ENCODE measurements at regions not wholly inside any gene's neighbourhood (a gene's known extent, or its start where the extent isn't known, plus 50 kb on each side); places are given as distances from the start of the nearest gene placed in this dataset.

DNA sequence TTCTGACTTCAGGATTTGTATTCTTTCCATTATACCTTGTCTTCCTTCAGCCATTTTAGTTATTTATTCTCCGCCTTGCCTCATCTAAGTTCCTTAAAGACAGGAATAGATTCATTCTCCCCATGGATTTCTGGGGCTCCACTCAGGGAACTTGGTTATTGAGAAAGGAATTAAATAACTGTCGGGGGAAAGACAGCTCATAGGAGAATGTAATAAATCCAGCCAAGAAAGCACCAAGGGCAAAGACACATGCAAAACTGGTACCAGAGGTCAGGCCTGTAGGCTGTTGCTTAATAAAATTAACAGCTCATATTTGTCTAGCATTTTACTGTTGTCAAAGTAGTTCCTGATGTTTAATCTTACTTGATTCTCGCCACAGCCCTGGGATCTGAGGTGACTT lies 357.2 kb downstream of the TMEM38B start:
- WGBS, 2 experiments (ENCODE audit: extremely low coverage in 1 of 2, insufficient coverage in 1 of 2, insufficient read length in 1 of 2, insufficient replicate concordance in 2 of 2, low coverage in 1 of 2, low lambda C conversion rate in 2 of 2, missing lambda C conversion rate in 1 of 2) = 100% methylated on average over 3 of the region's 3 CpGs; no CpG with 5 or more reads in 1 of the 2 experiments
- CTCF ChIA-PET (ENCODE audit: partially characterized antibody) = interaction anchor here (1.0 to 1.6 kb wide), 5 partner anchors 10 to 36 kb away, joined by 3 to 4 read pairs (median 3); no protein-coding TSS in a partner anchor
- TF ChIP-seq SRF (IDR thresholded peaks at IDR 0.05; ENCODE audit: low read depth, low read length) (no peak), CREB1 (IDR thresholded peaks at IDR 0.05) (no peak), GTF2F1 (IDR thresholded peaks at IDR 0.05; ENCODE audit: borderline replicate concordance, low read depth, low read length) (no peak), CBX8 (IDR thresholded peaks at IDR 0.05; ENCODE audit: borderline replicate concordance, low read depth, low read length) (no peak), SP1 (IDR thresholded peaks at IDR 0.05; ENCODE audit: low read depth, low read length) (no peak), EZH2 (IDR thresholded peaks at IDR 0.05; ENCODE audit: low read depth, low read length, severe bottlenecking) (no peak)

More for the DNA sequence above, 357.2 kb downstream of the TMEM38B start:
- H3K4me2 ChIP-seq (ENCODE audit: insufficient read depth in 1 of 2, low read depth in 2 of 2, low read length in 2 of 2) = no peak overlapping the region
- H2BK12ac ChIP-seq (ENCODE audit: low read depth, low read length) = no peak overlapping the region
- H3K79me1 ChIP-seq (ENCODE audit: low read depth, low read length) = no peaks in the 10 kb centered on the region
- no peaks in the 10 kb centered on the region for H3K27me3 ChIP-seq (replicated peaks in 1 of 4; ENCODE audit: control insufficient read depth in 3 of 4, extremely low read depth in 1 of 4, insufficient read depth in 3 of 4, low read length in 3 of 4)
- no peak overlapping the region for H3K18ac ChIP-seq (ENCODE audit: extremely low read depth, low read length)
- POLR2A ChIA-PET (ENCODE audit: partially characterized antibody) = interaction anchor here (0.7 kb wide), 1 partner anchor 23 kb away, joined by 3 read pairs; no protein-coding TSS in a partner anchor
- H3K14ac ChIP-seq (ENCODE audit: insufficient read length) = no peak overlapping the region
- no peak overlapping the region for H3K9ac ChIP-seq (replicated peaks in 1 of 4; ENCODE audit: extremely low read depth in 1 of 4, low read depth in 3 of 4, low read length in 3 of 4)
- no peak overlapping the region for H4K5ac ChIP-seq (ENCODE audit: insufficient read length, low read depth, low read length)
- no peak overlapping the region for H3K56ac ChIP-seq (replicated peaks; ENCODE audit: insufficient read length, low read depth, low read length)
- no peak overlapping the region for H4K91ac ChIP-seq (replicated peaks; ENCODE audit: insufficient read length, low read length)
- H3K27ac ChIP-seq (ENCODE audit: low read depth, low read length) = no peak overlapping the region
- no peaks in the 10 kb centered on the region for H4K20me1 ChIP-seq (replicated peaks in 1 of 2; ENCODE audit: control insufficient read depth in 1 of 2, insufficient read depth in 2 of 2, low read length in 2 of 2)
- H3K4me3 ChIP-seq (ENCODE audit: extremely low read depth in 1 of 4, insufficient read depth in 2 of 4, low read depth in 3 of 4, low read length in 4 of 4) = no peak overlapping the region
- no peak overlapping the region for H2BK120ac ChIP-seq (replicated peaks; ENCODE audit: low read depth, low read length)
- no peak for FAIRE-seq
- no peak overlapping the region for H2BK15ac ChIP-seq (ENCODE audit: low read length)
- H2AK5ac ChIP-seq (ENCODE audit: low read depth, low read length) = no peak overlapping the region
- H3K4ac ChIP-seq (replicated peaks; ENCODE audit: insufficient read length, low read depth, low read length) = no peak overlapping the region
- 0 out of 4 replicates have a peak, but pooled peaks cover 0 to 4% of the 10 kb centered on the region in 2 experiments for H3K9me3 ChIP-seq (ENCODE audit: insufficient read depth in 2 of 2, low read depth in 1 of 2, low read length in 1 of 2)
- H4K8ac ChIP-seq (ENCODE audit: extremely low read depth, insufficient read depth, low read length) = no peak overlapping the region
- no peak overlapping the region for H2AFZ ChIP-seq (ENCODE audit: low read length)
- DNase-seq (ENCODE audit: low read depth in 1 of 2, low spot score in 2 of 2) = no peak
- H3K79me2 ChIP-seq (ENCODE audit: control insufficient read depth in 1 of 2, insufficient read depth in 2 of 2, low read length in 2 of 2) = no peaks in the 10 kb centered on the region
- no peaks in the 10 kb centered on the region for H3K4me1 ChIP-seq (replicated peaks in 1 of 4; ENCODE audit: control insufficient read depth in 3 of 4, insufficient read depth in 4 of 4, low read length in 3 of 4)
- no peaks in the 10 kb centered on the region for H3K36me3 ChIP-seq (ENCODE audit: control insufficient read depth in 2 of 4, insufficient read depth in 4 of 4, low read length in 3 of 4)
- no peaks in the 10 kb centered on the region for H3K23me2 ChIP-seq (ENCODE audit: low read depth, low read length)
- H3K23ac ChIP-seq (ENCODE audit: insufficient read length) = no peak overlapping the region
- no peak overlapping the region for H2BK20ac ChIP-seq (ENCODE audit: low read length)
- no peak overlapping the region for H2BK5ac ChIP-seq (ENCODE audit: low read depth, low read length)

All from H1 (cell line).